ENCODE measurements at regions not wholly inside any gene's neighbourhood (a gene's known extent, or its start where the extent isn't known, plus 50 kb on each side); places are given as distances from the start of the nearest gene placed in this dataset.

GRCh38 chr16:9650284-9650683 is 531.9 kb downstream of the GRIN2A start (continued):
- TF ChIP-seq ZNF462 (CRISPR knock-in tag; IDR thresholded peaks at IDR 0.05) (no peak), REST (IDR thresholded peaks at IDR 0.05; ENCODE audit: unreplicated experiment) (no peak), ZNF331 (CRISPR knock-in tag; IDR thresholded peaks at IDR 0.05; ENCODE audit: low read depth) (no peak), JUNB (IDR thresholded peaks at IDR 0.05; ENCODE audit: unreplicated experiment) (no peak), CREB1 (CRISPR knock-in tag; IDR thresholded peaks at IDR 0.05; ENCODE audit: low read depth) (no peak), EZH2 (IDR thresholded peaks at IDR 0.05; ENCODE audit: low read depth, unreplicated experiment) (no peak), POLR2AphosphoS5 (IDR thresholded peaks at IDR 0.05; ENCODE audit: low read depth) (no peak), NANOG (IDR thresholded peaks at IDR 0.05; ENCODE audit: borderline replicate concordance) (no peak), STAT1 (IDR thresholded peaks at IDR 0.05; ENCODE audit: unreplicated experiment) (no peak), ETS1 (IDR thresholded peaks at IDR 0.05) (no peak)
